SK-N-SH (cell line): ENCODE measurements at regions not wholly inside any gene's neighbourhood (a gene's known extent, or its start where the extent isn't known, plus 50 kb on each side); places are given as distances from the start of the nearest gene placed in this dataset.

ENCODE experiments used
- CTCF ChIA-PET: fragments of 300-600, 350-600 bp; formaldehyde crosslinking; extraction: SDS; loops from one replicate; lab custom pipeline; 2021; lab: Yijun Ruan, JAX
- POLR2A ChIA-PET: fragments of 350-600 bp; sonication (Branson Sonifier 250); formaldehyde crosslinking; extraction: SDS; loops from one replicate; lab custom pipeline; 2020; ENCODE audit warnings: antibody characterized with exemption, inconsistent platforms; lab: Yijun Ruan, JAX
- DNase-seq: peaks from one replicate; pipeline ENCODE4 v3.0.0; 2012
- H2AFZ ChIP-seq: fragments of 200-600 bp; sonication (generic); 2 replicates; pipeline ENCODE4 v1.8.1; 2016; ENCODE audit warnings: antibody characterized with exemption, mild to moderate bottlenecking, low read depth
- H3F3A ChIP-seq: fragments of 200-600 bp; sonication (generic); replicated peaks from 2 replicates; pipeline ENCODE3; 2016; ENCODE audit warnings: antibody characterized with exemption, mild to moderate bottlenecking; ENCODE audit not compliant: insufficient read depth
- H3K27ac ChIP-seq, 2 experiments: fragments of 200-500 bp in 1 of 2; fragments of 200-600 bp in 1 of 2; sonication (Bioruptor generic) in 1 of 2; sonication (generic), shearing (Covaris generic) in 1 of 2; 2 replicates each; pipeline versions ENCODE4 v1.5.1 to v1.6.1; 2014 to 2016; ENCODE audit warnings: low read depth in 2 of 2, inconsistent platforms in 1 of 2, low read length in 1 of 2, mild to moderate bottlenecking in 1 of 2, mixed read lengths in 1 of 2
- H3K27me3 ChIP-seq: fragments of 200-600 bp; sonication (generic), shearing (Covaris generic); 2 replicates; pipeline ENCODE4 v1.6.1; 2016; ENCODE audit warnings: mixed run types; ENCODE audit not compliant: insufficient read depth
- H3K36me3 ChIP-seq, 2 experiments: fragments of 200-500 bp in 1 of 2; fragments of 200-600 bp in 1 of 2; sonication (Bioruptor generic) in 1 of 2; sonication (generic) in 1 of 2; replicated peaks in 1 of 2; 2 replicates each; pipeline versions ENCODE3 to v1.5.1; 2014 to 2016; ENCODE audit warnings: low read length in 1 of 2, mild to moderate bottlenecking in 1 of 2; ENCODE audit not compliant: insufficient read depth in 2 of 2, control insufficient read depth in 1 of 2
- H3K4me1 ChIP-seq, 2 experiments: fragments of 200-500 bp in 1 of 2; fragments of 200-600 bp in 1 of 2; sonication (Bioruptor generic) in 1 of 2; sonication (generic), shearing (Covaris generic) in 1 of 2; 2 replicates each; pipeline versions ENCODE4 v1.5.1 to v1.6.1; 2014 to 2016; ENCODE audit warnings: low read depth in 1 of 2, low read length in 1 of 2, mixed run types in 1 of 2; ENCODE audit not compliant: insufficient read depth in 2 of 2, control insufficient read depth in 1 of 2
- H3K4me2 ChIP-seq: fragments of 200-600 bp; sonication (generic), shearing (Covaris generic); 2 replicates; pipeline ENCODE4 v1.6.1; 2017; ENCODE audit warnings: mixed run types
- H3K4me3 ChIP-seq, 2 experiments: fragments of 200-500 bp in 1 of 2; fragments of 200-600 bp in 1 of 2; sonication (Bioruptor generic) in 1 of 2; sonication (generic), shearing (Covaris generic) in 1 of 2; 2 replicates each; pipeline versions ENCODE4 v1.5.1 to v1.8.1; 2014 to 2016; ENCODE audit warnings: low read depth in 2 of 2, inconsistent platforms in 1 of 2, low read length in 1 of 2, mild to moderate bottlenecking in 1 of 2, mixed read lengths in 1 of 2, moderate library complexity in 1 of 2
- H3K79me2 ChIP-seq: fragments of 200-600 bp; sonication (generic); 2 replicates; pipeline ENCODE4 v1.8.1; 2017; ENCODE audit warnings: mild to moderate bottlenecking; ENCODE audit not compliant: insufficient read depth
- H3K9ac ChIP-seq: fragments of 200-600 bp; sonication (generic); 2 replicates; pipeline ENCODE4 v1.6.1; 2017; ENCODE audit warnings: mixed run types
- H3K9me2 ChIP-seq: fragments of 200-600 bp; sonication (generic); 2 replicates; pipeline ENCODE4 v1.6.1; 2017; ENCODE audit warnings: mixed run types
- H3K9me3 ChIP-seq: fragments of 200-600 bp; sonication (generic); 2 replicates; pipeline ENCODE4 v1.6.1; 2017; ENCODE audit warnings: mixed run types, mild to moderate bottlenecking, moderate library complexity
- H4K20me1 ChIP-seq: fragments of 200-600 bp; sonication (generic); 2 replicates; pipeline ENCODE4 v1.6.1; 2017; ENCODE audit warnings: mild to moderate bottlenecking, mixed run types; ENCODE audit not compliant: insufficient read depth
- ELF1 ChIP-seq: IDR thresholded peaks from 2 replicates; pipeline ENCODE4 v1.4.0; 2012
- FOSL2 ChIP-seq: IDR thresholded peaks from 2 replicates; pipeline ENCODE4 v1.4.0; 2012; ENCODE audit warnings: low read depth, mild to moderate bottlenecking, moderate library complexity, borderline replicate concordance
- FOXJ3 ChIP-seq: sonication (generic); formaldehyde crosslinking; IDR thresholded peaks from 2 replicates; pipeline ENCODE4 v1.5.1; 2020; ENCODE audit warnings: mild to moderate bottlenecking, missing genetic modification reagents
- GATA2 ChIP-seq: sonication (generic); formaldehyde crosslinking; IDR thresholded peaks from 2 replicates; pipeline ENCODE4 v1.5.0; 2020; ENCODE audit warnings: mild to moderate bottlenecking, missing genetic modification reagents
- MEF2A ChIP-seq: IDR thresholded peaks from 2 replicates; pipeline ENCODE4 v1.4.0; 2012; ENCODE audit warnings: low read depth, borderline replicate concordance
- NFIC ChIP-seq: IDR thresholded peaks from 2 replicates; pipeline ENCODE4 v1.4.0; 2012; ENCODE audit warnings: borderline replicate concordance
- RCOR1 ChIP-seq: fragments of 150-350 bp; IDR thresholded peaks from 2 replicates; pipeline ENCODE4 v1.6.1; 2017; ENCODE audit warnings: antibody characterized with exemption, low read length
- RXRA ChIP-seq: IDR thresholded peaks from 2 replicates; pipeline ENCODE4 v1.4.0; 2012; ENCODE audit warnings: low read depth, mild to moderate bottlenecking, borderline replicate concordance
- SIN3A ChIP-seq: IDR thresholded peaks from 2 replicates; pipeline ENCODE4 v1.6.1; 2012; ENCODE audit warnings: low read depth, mild to moderate bottlenecking, low read length, moderate library complexity, borderline replicate concordance
- TCF12 ChIP-seq: IDR thresholded peaks from 2 replicates; pipeline ENCODE4 v1.4.0; 2012
- TEAD4 ChIP-seq: IDR thresholded peaks from 2 replicates; pipeline ENCODE4 v1.4.0; 2012; ENCODE audit warnings: mild to moderate bottlenecking, borderline replicate concordance; ENCODE audit not compliant: insufficient read depth
- WGBS: methylation state at CpG from one replicate; pipeline ENCODE4 v1.1.6; 2017; ENCODE audit warnings: low lambda C conversion rate; 5-methylcytosine and 5-hydroxymethylcytosine counted together
- TF ChIP-seq, protein P1 (sequence below): IDR thresholded peaks from 2 replicates; pipeline ENCODE4 v1.4.0; 2012; ENCODE audit warnings: low read depth
- TF ChIP-seq, protein P2 (sequence below): fragments of 150-350 bp; IDR thresholded peaks from 2 replicates; pipeline ENCODE4 v1.6.1; 2017; ENCODE audit warnings: antibody characterized with exemption, low read length, low read depth, borderline replicate concordance

DNA sequence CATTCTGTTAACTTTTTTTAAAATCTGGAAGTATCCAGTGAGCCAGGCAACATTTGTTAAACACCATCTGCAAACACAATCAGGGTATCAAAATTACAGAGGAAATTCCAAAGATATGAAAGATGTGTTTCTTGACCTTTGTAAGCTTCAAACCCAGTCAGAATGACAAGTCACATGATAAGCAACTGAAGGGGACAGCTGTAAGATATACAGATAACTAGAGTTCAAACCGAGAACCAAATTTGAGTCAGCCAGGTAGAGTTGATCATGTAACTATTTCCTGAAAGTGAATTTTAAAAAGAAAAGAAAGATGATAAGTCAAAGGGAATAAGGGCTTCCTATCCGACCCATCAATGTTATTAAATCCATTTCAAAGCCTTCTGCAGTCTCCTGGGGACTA, 196.2 kb downstream of the DEPDC1B start:
- H4K20me1 ChIP-seq, result no peaks in the 10 kb centered on the region
- H3K27ac ChIP-seq, result no peak overlapping the region
- no peak overlapping the region for H3K4me3 ChIP-seq
- CTCF ChIA-PET, result no interaction called here
- TF ChIP-seq FOSL2 (no peak), MEF2A (no peak), TEAD4 (no peak)
- TF ChIP-seq, protein P1, sequence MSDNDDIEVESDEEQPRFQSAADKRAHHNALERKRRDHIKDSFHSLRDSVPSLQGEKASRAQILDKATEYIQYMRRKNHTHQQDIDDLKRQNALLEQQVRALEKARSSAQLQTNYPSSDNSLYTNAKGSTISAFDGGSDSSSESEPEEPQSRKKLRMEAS, result no peak
- POLR2A ChIA-PET, result no interaction called here
- no peaks in the 10 kb centered on the region for H3K79me2 ChIP-seq
- no peak overlapping the region for H3K9ac ChIP-seq
- H3K9me2 ChIP-seq, result no peaks in the 10 kb centered on the region
- H3F3A ChIP-seq, result no peaks in the 10 kb centered on the region
- H3K4me2 ChIP-seq, result no peak overlapping the region
- H2AFZ ChIP-seq, result no peak overlapping the region
- no peaks in the 10 kb centered on the region for H3K27me3 ChIP-seq
- peaks cover 0 to 6% of the 10 kb centered on the region in 2 experiments; a peak in 1 of 4 replicates for H3K4me1 ChIP-seq
- no peaks in the 10 kb centered on the region for H3K9me3 ChIP-seq
- 35% methylated on average over 2 of the region's 2 CpGs for WGBS
- DNase-seq, result no peak
- H3K36me3 ChIP-seq, result no peaks in the 10 kb centered on the region

DNA sequence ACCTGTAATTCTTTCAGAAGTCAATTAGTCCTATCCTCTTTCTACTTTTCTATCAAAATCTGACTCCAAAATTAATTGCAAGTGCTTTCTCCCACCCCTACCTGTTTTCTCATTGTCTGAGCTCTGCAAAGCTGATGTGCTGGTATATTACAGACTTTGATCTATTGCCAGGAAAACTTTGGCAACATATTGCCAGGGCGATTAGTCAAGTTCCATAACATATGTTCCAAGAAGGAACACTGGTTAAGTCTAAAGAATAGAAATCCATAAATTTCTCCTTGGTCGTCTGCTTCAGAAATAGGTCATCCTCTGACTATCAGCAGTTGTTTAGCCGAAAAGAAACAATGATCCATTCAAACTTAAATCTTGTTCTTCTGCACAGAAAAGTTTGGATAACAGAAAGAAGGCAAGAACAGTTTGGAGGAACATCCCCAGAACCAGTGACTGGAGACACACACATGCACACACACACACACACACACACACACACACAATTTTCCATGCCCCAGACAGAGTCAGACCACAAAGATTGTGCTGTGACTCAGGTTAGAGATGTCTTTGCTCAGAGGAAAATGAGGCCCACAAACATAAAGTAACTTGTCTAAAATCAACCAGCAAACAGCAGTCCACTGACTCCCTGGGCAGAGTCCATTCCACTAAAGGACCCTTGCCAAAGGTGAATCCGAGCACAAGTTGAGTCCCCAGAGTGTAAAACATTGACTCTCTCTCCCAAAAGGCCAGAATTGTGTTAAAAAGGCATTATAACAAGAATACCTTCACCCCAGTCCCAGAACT, 202.1 kb downstream of the DEPDC1B start:
- no peak for DNase-seq
- H3K4me3 ChIP-seq, result no peak overlapping the region
- POLR2A ChIA-PET, result no interaction called here
- no peak overlapping the region for H3K27ac ChIP-seq
- TF ChIP-seq RCOR1, result no peak
- no peak for TF ChIP-seq TCF12
- no peak for TF ChIP-seq FOXJ3 (CRISPR knock-in tag)
- TF ChIP-seq SIN3A, result no peak
- no peak for TF ChIP-seq NFIC
- TF ChIP-seq, protein P1, result no peak
- TF ChIP-seq GATA2 (CRISPR knock-in tag), result no peak
- TF ChIP-seq, protein P2, sequence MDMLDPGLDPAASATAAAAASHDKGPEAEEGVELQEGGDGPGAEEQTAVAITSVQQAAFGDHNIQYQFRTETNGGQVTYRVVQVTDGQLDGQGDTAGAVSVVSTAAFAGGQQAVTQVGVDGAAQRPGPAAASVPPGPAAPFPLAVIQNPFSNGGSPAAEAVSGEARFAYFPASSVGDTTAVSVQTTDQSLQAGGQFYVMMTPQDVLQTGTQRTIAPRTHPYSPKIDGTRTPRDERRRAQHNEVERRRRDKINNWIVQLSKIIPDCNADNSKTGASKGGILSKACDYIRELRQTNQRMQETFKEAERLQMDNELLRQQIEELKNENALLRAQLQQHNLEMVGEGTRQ, result no peak
- TF ChIP-seq RXRA, result no peak
- no peak for TF ChIP-seq ELF1
- WGBS, result 52% methylated on average over 4 of the region's 4 CpGs
- H3K27me3 ChIP-seq, result no peaks in the 10 kb centered on the region
- H3F3A ChIP-seq, result no peaks in the 10 kb centered on the region
- no peaks in the 10 kb centered on the region for H3K9me2 ChIP-seq
- no peaks in the 10 kb centered on the region for H3K79me2 ChIP-seq
- H4K20me1 ChIP-seq, result no peaks in the 10 kb centered on the region
- H3K36me3 ChIP-seq, result no peaks in the 10 kb centered on the region
- H3K9ac ChIP-seq, result no peak overlapping the region
- CTCF ChIA-PET, result no interaction called here
- no peak overlapping the region for H2AFZ ChIP-seq
- no peaks in the 10 kb centered on the region for H3K4me1 ChIP-seq
- no peaks in the 10 kb centered on the region for H3K9me3 ChIP-seq
- no peak overlapping the region for H3K4me2 ChIP-seq
